ENCODE measurements at regions not wholly inside any gene's neighbourhood (a gene's known extent, or its start where the extent isn't known, plus 50 kb on each side); places are given as distances from the start of the nearest gene placed in this dataset.

- no peak for TF ChIP-seq POLR2A (IDR thresholded peaks at IDR 0.05; ENCODE audit: borderline replicate concordance, extremely low read depth, insufficient read depth, insufficient read length)
- no peak for TF ChIP-seq EZH2 (IDR thresholded peaks at IDR 0.05)
- no peak for TF ChIP-seq ATF3 (IDR thresholded peaks at IDR 0.05)
- TF ChIP-seq CTCF (IDR thresholded peaks at IDR 0.05 in 2 of 3, conservative IDR thresholded peaks at IDR 0.05 in 1 of 3; ENCODE audit: borderline replicate concordance in 1 of 3, insufficient read depth in 1 of 3, low read depth in 2 of 3, low read length in 2 of 3): no peak
- TF ChIP-seq SRF (IDR thresholded peaks at IDR 0.05; ENCODE audit: low read depth): no peak
- TF ChIP-seq FOSL1 (IDR thresholded peaks at IDR 0.05; ENCODE audit: low read depth): no peak
- no peak for TF ChIP-seq REST (IDR thresholded peaks at IDR 0.05; ENCODE audit: low read depth)
- TF ChIP-seq EGR1 (IDR thresholded peaks at IDR 0.05; ENCODE audit: low read depth): no peak
- no peak for TF ChIP-seq YY1 (IDR thresholded peaks at IDR 0.05; ENCODE audit: extremely low read depth, insufficient replicate concordance, low read depth, low read length)
- TF ChIP-seq ZFX (IDR thresholded peaks at IDR 0.05): no peak
- TF ChIP-seq ELF1 (IDR thresholded peaks at IDR 0.05; ENCODE audit: borderline replicate concordance, low read depth): no peak
- no peak for TF ChIP-seq SP1 (IDR thresholded peaks at IDR 0.05; ENCODE audit: low read depth)
- no peak for TF ChIP-seq POLR2AphosphoS5 (IDR thresholded peaks at IDR 0.05; ENCODE audit: low read depth, low read length)
These were observed 512.0 kb downstream of the METTL4 start for GRCh38 chr18:2059336-2059735.
